ENCODE measurements at regions not wholly inside any gene's neighbourhood (a gene's known extent, or its start where the extent isn't known, plus 50 kb on each side); places are given as distances from the start of the nearest gene placed in this dataset.

DNA sequence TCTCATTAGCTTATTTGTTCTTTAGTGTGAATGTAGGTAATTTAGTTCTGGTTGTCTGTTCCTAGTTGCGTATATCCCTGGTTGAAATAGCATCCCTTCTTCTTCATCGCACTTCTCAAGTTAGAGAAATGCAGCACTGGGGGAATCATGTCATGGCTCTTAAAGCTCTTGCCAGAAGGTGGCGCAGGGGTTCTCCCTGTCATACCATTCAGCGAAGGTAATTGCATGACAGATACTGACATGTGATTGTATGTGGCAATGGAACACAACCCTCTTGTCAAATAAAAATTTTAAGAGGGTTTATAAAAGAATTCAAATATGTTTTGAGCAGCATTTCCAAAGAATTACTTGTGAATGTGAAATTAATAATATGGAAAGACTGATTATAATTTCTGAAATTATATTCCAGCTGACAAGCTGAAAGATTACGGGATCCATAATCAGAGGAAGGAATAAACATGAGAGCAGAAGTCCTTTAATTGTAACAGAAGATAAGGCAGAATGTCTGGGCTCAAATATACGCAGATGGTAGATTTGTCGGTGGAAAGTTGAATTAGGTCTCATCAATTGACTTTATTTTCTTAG, 411.7 kb downstream of the DSEL start:
- Mint-ChIP-seq H3K36me3 (no peaks in the 10 kb centered on the region), H3K27me3 (ENCODE audit: low read depth) (no peaks in the 10 kb centered on the region), H3K4me1 (no peaks in the 10 kb centered on the region), H3K9me3 (no peaks in the 10 kb centered on the region), H3K27ac (no peak overlapping the region), H3K4me3 (no peak overlapping the region)
- TF ChIP-seq ZNF317 (CRISPR knock-in tag; IDR thresholded peaks at IDR 0.05; ENCODE audit: borderline replicate concordance, low read depth) (peak; percentile 40; the same call in 1 of the 2 replicates), CTCF (IDR thresholded peaks at IDR 0.05) (peak; percentile 33; the same call in 1 of the 2 replicates)
- TF ChIP-seq, protein P1, sequence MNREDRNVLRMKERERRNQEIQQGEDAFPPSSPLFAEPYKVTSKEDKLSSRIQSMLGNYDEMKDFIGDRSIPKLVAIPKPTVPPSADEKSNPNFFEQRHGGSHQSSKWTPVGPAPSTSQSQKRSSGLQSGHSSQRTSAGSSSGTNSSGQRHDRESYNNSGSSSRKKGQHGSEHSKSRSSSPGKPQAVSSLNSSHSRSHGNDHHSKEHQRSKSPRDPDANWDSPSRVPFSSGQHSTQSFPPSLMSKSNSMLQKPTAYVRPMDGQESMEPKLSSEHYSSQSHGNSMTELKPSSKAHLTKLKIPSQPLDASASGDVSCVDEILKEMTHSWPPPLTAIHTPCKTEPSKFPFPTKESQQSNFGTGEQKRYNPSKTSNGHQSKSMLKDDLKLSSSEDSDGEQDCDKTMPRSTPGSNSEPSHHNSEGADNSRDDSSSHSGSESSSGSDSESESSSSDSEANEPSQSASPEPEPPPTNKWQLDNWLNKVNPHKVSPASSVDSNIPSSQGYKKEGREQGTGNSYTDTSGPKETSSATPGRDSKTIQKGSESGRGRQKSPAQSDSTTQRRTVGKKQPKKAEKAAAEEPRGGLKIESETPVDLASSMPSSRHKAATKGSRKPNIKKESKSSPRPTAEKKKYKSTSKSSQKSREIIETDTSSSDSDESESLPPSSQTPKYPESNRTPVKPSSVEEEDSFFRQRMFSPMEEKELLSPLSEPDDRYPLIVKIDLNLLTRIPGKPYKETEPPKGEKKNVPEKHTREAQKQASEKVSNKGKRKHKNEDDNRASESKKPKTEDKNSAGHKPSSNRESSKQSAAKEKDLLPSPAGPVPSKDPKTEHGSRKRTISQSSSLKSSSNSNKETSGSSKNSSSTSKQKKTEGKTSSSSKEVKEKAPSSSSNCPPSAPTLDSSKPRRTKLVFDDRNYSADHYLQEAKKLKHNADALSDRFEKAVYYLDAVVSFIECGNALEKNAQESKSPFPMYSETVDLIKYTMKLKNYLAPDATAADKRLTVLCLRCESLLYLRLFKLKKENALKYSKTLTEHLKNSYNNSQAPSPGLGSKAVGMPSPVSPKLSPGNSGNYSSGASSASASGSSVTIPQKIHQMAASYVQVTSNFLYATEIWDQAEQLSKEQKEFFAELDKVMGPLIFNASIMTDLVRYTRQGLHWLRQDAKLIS (CRISPR knock-in tag; IDR thresholded peaks at IDR 0.05; ENCODE audit: borderline replicate concordance): no peak
- POLR2A ChIA-PET: no interaction called here
- DNase-seq (ENCODE audit: low spot score) (peak; percentile 74), ATAC-seq (peak; percentile 98)
- CTCF ChIA-PET: interaction anchor here (0.7 to 1.3 kb wide), 7 partner anchors 12 to 96 kb away, joined by 3 to 5 read pairs (median 3); no protein-coding TSS in a partner anchor

DNA sequence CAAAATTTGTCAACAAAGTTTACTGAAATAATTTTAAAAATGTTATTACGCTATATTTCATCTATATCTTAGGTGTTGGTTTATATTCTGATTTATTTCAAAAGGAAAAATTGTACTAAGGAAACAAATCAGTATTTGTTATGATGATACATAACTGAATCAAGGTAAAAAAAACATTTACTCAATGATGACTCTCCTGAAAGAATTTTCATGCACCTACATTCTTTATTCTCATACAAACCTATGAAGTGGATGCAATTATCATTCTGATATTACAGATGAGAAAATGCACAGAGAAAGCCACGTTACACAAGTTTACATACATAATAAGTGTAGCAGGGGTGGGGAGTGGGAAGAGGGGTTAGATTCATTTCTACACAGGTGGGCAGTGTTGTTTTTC, 422.4 kb downstream of the DSEL start:
- ChIA-PET POLR2A (no interaction called here), CTCF (no interaction called here)
- DNase-seq (ENCODE audit: low spot score) (no peak), ATAC-seq (no peak)
- TF ChIP-seq ELF4 (CRISPR knock-in tag; IDR thresholded peaks at IDR 0.05; ENCODE audit: low read depth) (no peak), ZNF281 (CRISPR knock-in tag; IDR thresholded peaks at IDR 0.05) (no peak), USF2 (CRISPR knock-in tag; IDR thresholded peaks at IDR 0.05) (no peak), ATF2 (CRISPR knock-in tag; IDR thresholded peaks at IDR 0.05; ENCODE audit: borderline replicate concordance, low read depth) (no peak), SMAD4 (CRISPR knock-in tag; IDR thresholded peaks at IDR 0.05) (no peak), JUN (CRISPR knock-in tag; IDR thresholded peaks at IDR 0.05) (no peak), ZNF512 (CRISPR knock-in tag; IDR thresholded peaks at IDR 0.05; ENCODE audit: borderline replicate concordance) (no peak), ZNF263 (CRISPR knock-in tag; IDR thresholded peaks at IDR 0.05; ENCODE audit: low read depth) (no peak), NR2C2 (CRISPR knock-in tag; IDR thresholded peaks at IDR 0.05) (no peak), OVOL2 (CRISPR knock-in tag; IDR thresholded peaks at IDR 0.05; ENCODE audit: borderline replicate concordance) (no peak), FOXP1 (CRISPR knock-in tag; IDR thresholded peaks at IDR 0.05; ENCODE audit: borderline replicate concordance) (no peak)
- TF ChIP-seq, protein P1 (CRISPR knock-in tag; IDR thresholded peaks at IDR 0.05; ENCODE audit: borderline replicate concordance): no peak
- Mint-ChIP-seq H3K36me3 (0 out of 2 replicates have a peak, but pooled peaks cover 10% of the 10 kb centered on the region), H3K4me3 (no peak overlapping the region), H3K4me1 (peaks cover 11% of the 10 kb centered on the region; the same call in 1 of the 2 replicates), H3K27ac (no peak overlapping the region), H3K9me3 (peaks cover 25% of the 10 kb centered on the region), H3K27me3 (ENCODE audit: low read depth) (no peaks in the 10 kb centered on the region)
